Ovary (tissue), 7 donors: ENCODE measurements at regions not wholly inside any gene's neighbourhood (a gene's known extent, or its start where the extent isn't known, plus 50 kb on each side); places are given as distances from the start of the nearest gene placed in this dataset.

ENCODE experiments used
- DNase-seq, 5 donors: peaks; one replicate each; pipeline ENCODE4 v3.0.0-alpha.2; 2019 to 2020
- H3K27ac ChIP-seq, 2 donors: fragments of 200-600 bp; one replicate each; pipeline versions ENCODE4 v1.5.1 to v1.8.0; 2019 to 2022
- H3K27me3 ChIP-seq: fragments of 200-600 bp; one replicate; pipeline ENCODE4 v1.8.0; 2022
- H3K36me3 ChIP-seq: fragments of 200-600 bp; sonication (generic); one replicate; pipeline ENCODE4 v1.5.1; 2019
- H3K4me1 ChIP-seq: one replicate; pipeline ENCODE4 v1.8.1; 2013; ENCODE audit warnings: mild to moderate bottlenecking, moderate library complexity; ENCODE audit not compliant: insufficient read depth
- H3K4me3 ChIP-seq: fragments of 200-600 bp; sonication (generic); one replicate; pipeline ENCODE4 v1.5.1; 2017
- H3K9me3 ChIP-seq, 2 donors: fragments of 200-600 bp in 1 of 2; sonication (generic) in 1 of 2; one replicate each; pipeline versions ENCODE4 v1.5.1 to v1.8.1; 2013 to 2019; ENCODE audit warnings: mild to moderate bottlenecking in 1 of 2, moderate library complexity in 1 of 2
- EP300 ChIP-seq: sonication (generic); formaldehyde crosslinking; IDR thresholded peaks from one replicate; pipeline ENCODE4 v1.6.1; 2017; ENCODE audit warnings: antibody characterized with exemption
- POLR2A ChIP-seq: fragments of 450-650 bp; IDR thresholded peaks from one replicate; pipeline ENCODE4 v1.6.1; 2017; ENCODE audit warnings: antibody characterized with exemption, mild to moderate bottlenecking, moderate library complexity
- WGBS, 3 donors: extraction: QIAGEN DNeasy Blood & Tissue Kit in 1 of 3; methylation state at CpG; one replicate each; pipeline versions ENCODE4 v1.1.5 to v1.1.7; 2013 to 2017; 5-methylcytosine and 5-hydroxymethylcytosine counted together
- intact Hi-C, 4 donors: fragments of 100-400 bp; cut with DNase I; formaldehyde crosslinking; loops; one replicate each; pipeline versions ENCODE4 v1.11.0 to v1.15.1; 2022 to 2023
- TF ChIP-seq, protein P1 (sequence below), 3 donors: fragments of 450-650 bp in 2 of 3; fragments of 200-600 bp in 1 of 3; IDR thresholded peaks; one replicate each; pipeline versions ENCODE4 v1.5.1 to v1.8.0; 2016 to 2022; ENCODE audit warnings: antibody characterized with exemption in 3 of 3, mild to moderate bottlenecking in 1 of 3
- donor health status: DM: no; HTN: no; CAD: no; lungs with moderate emphysema.
- donor health status: DM: no; HTN: no; CAD: no.
- donor health status: Bipolar disorder and iron deficiency.
- donor health status: DM: no; HTN: no; CAD: no.
- donor health status: DM: yes; HTN: yes; CAD: no.

DNA sequence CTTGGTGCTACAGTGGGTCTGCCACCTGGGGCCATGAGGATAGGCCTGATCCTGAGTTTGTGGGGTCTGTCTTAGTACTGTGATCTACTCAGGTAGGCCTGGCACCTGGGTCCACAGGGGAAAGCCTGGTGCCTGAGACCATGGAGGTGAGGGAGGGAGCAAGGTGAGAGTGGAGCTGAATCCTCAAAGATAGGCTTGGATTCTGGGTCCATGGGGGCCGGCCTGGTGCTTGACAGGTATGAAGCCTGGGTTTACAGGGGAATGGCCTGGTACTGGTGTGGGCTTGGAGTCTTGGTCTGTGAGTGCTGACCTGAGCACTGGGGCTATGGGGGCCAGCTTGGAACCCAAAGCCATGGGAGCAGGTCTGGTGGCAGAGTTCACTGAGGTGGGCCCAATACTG lies 439.2 kb upstream of the SMARCA2 start:
- Histone ChIP-seq H3K27me3 (no peaks in the 10 kb centered on the region), H3K9me3 (no peaks in the 10 kb centered on the region), H3K36me3 (no peaks in the 10 kb centered on the region), H3K4me3 (no peak overlapping the region), H3K4me1 (no peaks in the 10 kb centered on the region), H3K27ac (no peak overlapping the region)
- no peak for TF ChIP-seq POLR2A
- TF ChIP-seq EP300: no peak
- TF ChIP-seq, protein P1, sequence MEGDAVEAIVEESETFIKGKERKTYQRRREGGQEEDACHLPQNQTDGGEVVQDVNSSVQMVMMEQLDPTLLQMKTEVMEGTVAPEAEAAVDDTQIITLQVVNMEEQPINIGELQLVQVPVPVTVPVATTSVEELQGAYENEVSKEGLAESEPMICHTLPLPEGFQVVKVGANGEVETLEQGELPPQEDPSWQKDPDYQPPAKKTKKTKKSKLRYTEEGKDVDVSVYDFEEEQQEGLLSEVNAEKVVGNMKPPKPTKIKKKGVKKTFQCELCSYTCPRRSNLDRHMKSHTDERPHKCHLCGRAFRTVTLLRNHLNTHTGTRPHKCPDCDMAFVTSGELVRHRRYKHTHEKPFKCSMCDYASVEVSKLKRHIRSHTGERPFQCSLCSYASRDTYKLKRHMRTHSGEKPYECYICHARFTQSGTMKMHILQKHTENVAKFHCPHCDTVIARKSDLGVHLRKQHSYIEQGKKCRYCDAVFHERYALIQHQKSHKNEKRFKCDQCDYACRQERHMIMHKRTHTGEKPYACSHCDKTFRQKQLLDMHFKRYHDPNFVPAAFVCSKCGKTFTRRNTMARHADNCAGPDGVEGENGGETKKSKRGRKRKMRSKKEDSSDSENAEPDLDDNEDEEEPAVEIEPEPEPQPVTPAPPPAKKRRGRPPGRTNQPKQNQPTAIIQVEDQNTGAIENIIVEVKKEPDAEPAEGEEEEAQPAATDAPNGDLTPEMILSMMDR (IDR thresholded peaks at IDR 0.05): no peak
- 76 to 85% (median 83%) methylated on average over 1 of the region's 1 CpG for WGBS, 3 donors
- intact Hi-C loops: no loop called here
- no peak for DNase-seq

DNA sequence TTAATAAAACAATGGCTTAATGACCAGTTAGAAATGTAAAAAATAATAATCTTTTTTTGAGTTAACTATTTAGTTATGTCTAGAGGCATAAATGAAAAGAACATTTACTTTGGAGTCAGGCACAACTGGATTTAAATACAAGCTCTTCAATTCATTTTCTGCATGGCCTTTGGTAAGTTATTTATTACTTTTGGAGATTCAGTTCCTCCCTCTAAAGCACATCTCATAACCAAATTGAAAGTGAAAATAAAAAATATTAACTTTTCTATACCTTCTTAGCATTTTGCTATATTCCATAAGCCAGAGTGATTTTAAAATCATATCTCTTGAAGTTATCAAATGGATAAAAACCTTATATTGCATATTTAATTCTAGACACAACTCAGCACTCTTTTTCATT lies 434.9 kb upstream of the SMARCA2 start:
- H3K4me1 ChIP-seq: no peaks in the 10 kb centered on the region
- H3K9me3 ChIP-seq: no peaks in the 10 kb centered on the region
- H3K27ac ChIP-seq: no peak overlapping the region
- no peaks in the 10 kb centered on the region for H3K36me3 ChIP-seq
- DNase-seq: no peak
- intact Hi-C loops: no loop called here
- H3K27me3 ChIP-seq: no peaks in the 10 kb centered on the region
- H3K4me3 ChIP-seq: no peak overlapping the region
- TF ChIP-seq POLR2A: no peak
- TF ChIP-seq, protein P1 (IDR thresholded peaks at IDR 0.05): no peak
- no peak for TF ChIP-seq EP300

DNA sequence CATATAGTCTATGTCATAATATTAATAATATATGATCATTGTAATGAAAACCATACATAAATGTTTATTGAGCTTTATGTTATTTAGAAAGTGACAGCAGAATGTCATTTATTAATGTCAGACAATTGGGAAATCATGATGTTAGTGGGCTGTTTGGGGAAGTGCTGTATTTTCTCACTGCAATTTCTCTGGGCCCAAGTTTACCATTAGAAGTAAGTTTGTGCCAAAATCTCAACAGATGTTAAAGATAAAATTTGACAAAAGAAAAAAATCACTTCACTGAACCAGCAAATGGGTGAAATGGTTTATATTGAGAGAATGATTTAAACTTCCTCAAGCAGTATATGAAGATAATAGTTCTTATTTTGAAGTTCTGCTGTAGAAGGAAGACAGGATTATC lies 433.2 kb upstream of the SMARCA2 start:
- intact Hi-C loops: no loop called here
- TF ChIP-seq EP300 (no peak), POLR2A (no peak)
- TF ChIP-seq, protein P1 (IDR thresholded peaks at IDR 0.05): no peak
- Histone ChIP-seq H3K36me3 (no peaks in the 10 kb centered on the region), H3K27me3 (no peaks in the 10 kb centered on the region), H3K9me3 (no peaks in the 10 kb centered on the region), H3K4me3 (no peak overlapping the region), H3K4me1 (no peaks in the 10 kb centered on the region), H3K27ac (no peak overlapping the region)
- no peak for DNase-seq

DNA sequence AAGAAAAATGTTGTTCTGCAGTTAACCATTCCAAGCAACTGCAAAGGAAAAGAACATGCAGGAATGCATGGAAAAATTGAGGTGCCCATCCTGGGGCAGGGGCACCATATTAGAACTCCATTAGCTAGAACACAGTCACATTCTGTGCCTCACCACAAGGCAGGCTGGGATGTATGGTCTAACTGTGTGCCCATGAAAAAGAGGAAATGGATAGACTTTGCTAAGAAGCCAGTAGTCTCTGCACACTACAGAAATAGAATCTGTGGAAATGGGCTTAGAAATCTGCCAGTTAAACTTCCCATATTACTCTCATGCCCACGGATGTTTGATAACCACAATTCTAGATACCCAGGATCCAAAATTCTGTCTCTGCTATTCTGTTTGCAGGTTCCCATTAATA lies 423.8 kb upstream of the SMARCA2 start:
- Histone ChIP-seq H3K9me3 (no peaks in the 10 kb centered on the region), H3K4me3 (no peak overlapping the region), H3K36me3 (no peaks in the 10 kb centered on the region), H3K27ac (no peak overlapping the region), H3K27me3 (no peaks in the 10 kb centered on the region), H3K4me1 (no peaks in the 10 kb centered on the region)
- DNase-seq: no peak
- no peak for TF ChIP-seq POLR2A
- TF ChIP-seq, protein P1 (IDR thresholded peaks at IDR 0.05): no peak
- TF ChIP-seq EP300: no peak
- intact Hi-C loops: no loop called here
- WGBS, 3 donors: 50 to 65% (median 58%) methylated on average over 1 of the region's 1 CpG

DNA sequence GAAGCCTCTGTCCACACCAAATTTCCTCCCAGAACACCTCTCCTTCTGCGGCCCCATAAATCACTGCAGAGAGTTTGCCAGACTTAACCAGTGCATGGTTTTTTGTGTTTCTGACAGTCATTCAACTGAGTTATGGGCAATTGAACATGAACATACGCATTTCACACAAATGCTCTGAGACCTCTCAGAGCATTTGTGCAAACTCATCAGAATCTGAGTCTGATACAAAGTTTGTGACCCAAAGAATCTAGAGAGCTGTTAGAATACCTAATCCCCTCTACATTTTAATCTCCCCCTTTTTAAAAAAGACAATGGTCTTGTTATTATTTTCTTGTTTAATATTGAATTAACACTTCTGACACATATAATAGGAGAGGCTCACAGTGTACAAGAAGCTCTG lies 416.9 kb upstream of the SMARCA2 start:
- Histone ChIP-seq H3K4me1 (no peaks in the 10 kb centered on the region), H3K27ac (no peak overlapping the region), H3K9me3 (no peaks in the 10 kb centered on the region), H3K27me3 (no peaks in the 10 kb centered on the region), H3K4me3 (no peak overlapping the region), H3K36me3 (no peaks in the 10 kb centered on the region)
- no peak for DNase-seq
- 74 to 88% (median 83%) methylated on average over 2 of the region's 2 CpGs for WGBS, 3 donors
- intact Hi-C loops: no loop called here
- TF ChIP-seq, protein P1 (IDR thresholded peaks at IDR 0.05): no peak
- TF ChIP-seq EP300 (no peak), POLR2A (no peak)
